H1 (cell line): ENCODE measurements at regions not wholly inside any gene's neighbourhood (a gene's known extent, or its start where the extent isn't known, plus 50 kb on each side); places are given as distances from the start of the nearest gene placed in this dataset.

Experiments
- CHD7 ChIP-seq: fragments of 300-600 bp; sonication (generic); IDR thresholded peaks from 2 replicates; pipeline ENCODE4 v1.7.1; 2012; ENCODE audit warnings: low read length, moderate library complexity, mild to moderate bottlenecking, inconsistent platforms; ENCODE audit not compliant: insufficient replicate concordance

- TF ChIP-seq CHD7 = no peak
Observed at GRCh38 chr10:37572206-37572605, 285.2 kb downstream of the ZNF248 start (continued).
